ENCODE measurements at regions not wholly inside any gene's neighbourhood (a gene's known extent, or its start where the extent isn't known, plus 50 kb on each side); places are given as distances from the start of the nearest gene placed in this dataset.
A peak's percentile ranks its signal among the peaks of the same experiment; 100 is the strongest.

DNA sequence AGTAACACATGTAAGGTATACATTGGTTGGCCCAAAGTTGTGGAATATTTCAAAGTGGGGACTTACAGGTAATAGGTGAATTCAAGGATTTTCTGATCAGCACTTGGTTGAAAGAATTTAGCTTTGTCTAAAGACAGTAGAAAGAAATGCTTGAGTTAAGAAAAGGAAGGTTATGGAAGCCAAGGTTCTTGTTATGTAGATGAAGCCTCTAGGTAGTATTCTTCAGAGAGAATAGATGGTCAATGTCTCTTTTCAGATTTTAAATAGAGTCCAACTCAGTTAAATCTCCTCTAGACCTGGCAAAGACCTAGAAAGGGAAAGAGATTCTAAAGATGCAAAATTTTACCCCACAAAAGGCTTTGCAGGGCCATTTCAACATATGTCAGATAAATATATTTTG lies 157.4 kb downstream of the ANKRD30B start:
- Histone ChIP-seq H3K4me3 (no peak overlapping the region), H3K9me3 (no peaks in the 10 kb centered on the region)
- no peak for ATAC-seq

DNA sequence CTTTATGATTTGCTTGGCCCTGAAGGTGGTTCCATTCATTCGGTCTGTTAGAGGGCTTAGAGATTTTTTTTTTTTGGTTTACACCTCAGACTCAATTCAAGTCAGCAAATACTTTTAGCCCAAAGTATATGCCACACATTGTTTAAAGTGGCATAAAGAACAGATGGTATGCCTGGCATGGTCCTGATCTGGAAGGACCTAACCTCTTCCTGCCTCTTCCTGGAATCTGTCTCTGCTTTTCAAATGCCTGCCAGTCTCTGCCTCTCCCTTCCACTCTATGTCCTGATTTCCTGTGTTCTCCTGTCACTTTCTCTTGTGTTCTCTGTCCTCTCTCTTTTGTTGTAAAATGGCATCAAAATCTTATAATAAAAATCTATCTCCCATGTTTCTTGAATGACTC lies 158.0 kb downstream of the ANKRD30B start:
- no peak for DNase-seq
- no peaks in the 10 kb centered on the region for H3K9me3 ChIP-seq
- no peaks in the 10 kb centered on the region for H3K36me3 ChIP-seq (ENCODE audit: low read depth)
- no peak overlapping the region for H3K4me3 ChIP-seq
- peak; percentile 60 for ATAC-seq
- H3K4me1 ChIP-seq (ENCODE audit: low read depth), result no peaks in the 10 kb centered on the region
- intact Hi-C loops (cut with DNase I, micrococcal nuclease), result no loop called here
- TF ChIP-seq, protein P1, sequence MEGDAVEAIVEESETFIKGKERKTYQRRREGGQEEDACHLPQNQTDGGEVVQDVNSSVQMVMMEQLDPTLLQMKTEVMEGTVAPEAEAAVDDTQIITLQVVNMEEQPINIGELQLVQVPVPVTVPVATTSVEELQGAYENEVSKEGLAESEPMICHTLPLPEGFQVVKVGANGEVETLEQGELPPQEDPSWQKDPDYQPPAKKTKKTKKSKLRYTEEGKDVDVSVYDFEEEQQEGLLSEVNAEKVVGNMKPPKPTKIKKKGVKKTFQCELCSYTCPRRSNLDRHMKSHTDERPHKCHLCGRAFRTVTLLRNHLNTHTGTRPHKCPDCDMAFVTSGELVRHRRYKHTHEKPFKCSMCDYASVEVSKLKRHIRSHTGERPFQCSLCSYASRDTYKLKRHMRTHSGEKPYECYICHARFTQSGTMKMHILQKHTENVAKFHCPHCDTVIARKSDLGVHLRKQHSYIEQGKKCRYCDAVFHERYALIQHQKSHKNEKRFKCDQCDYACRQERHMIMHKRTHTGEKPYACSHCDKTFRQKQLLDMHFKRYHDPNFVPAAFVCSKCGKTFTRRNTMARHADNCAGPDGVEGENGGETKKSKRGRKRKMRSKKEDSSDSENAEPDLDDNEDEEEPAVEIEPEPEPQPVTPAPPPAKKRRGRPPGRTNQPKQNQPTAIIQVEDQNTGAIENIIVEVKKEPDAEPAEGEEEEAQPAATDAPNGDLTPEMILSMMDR (IDR thresholded peaks at IDR 0.05), result no peak

More for the DNA sequence above, 157.4 kb downstream of the ANKRD30B start:
- TF ChIP-seq, protein P1 (IDR thresholded peaks at IDR 0.05), result no peak
- DNase-seq, result no peak
- no peaks in the 10 kb centered on the region for H3K36me3 ChIP-seq (ENCODE audit: low read depth)
- intact Hi-C loops (cut with DNase I, micrococcal nuclease), result no loop called here
- no peaks in the 10 kb centered on the region for H3K4me1 ChIP-seq (ENCODE audit: low read depth)

DNA sequence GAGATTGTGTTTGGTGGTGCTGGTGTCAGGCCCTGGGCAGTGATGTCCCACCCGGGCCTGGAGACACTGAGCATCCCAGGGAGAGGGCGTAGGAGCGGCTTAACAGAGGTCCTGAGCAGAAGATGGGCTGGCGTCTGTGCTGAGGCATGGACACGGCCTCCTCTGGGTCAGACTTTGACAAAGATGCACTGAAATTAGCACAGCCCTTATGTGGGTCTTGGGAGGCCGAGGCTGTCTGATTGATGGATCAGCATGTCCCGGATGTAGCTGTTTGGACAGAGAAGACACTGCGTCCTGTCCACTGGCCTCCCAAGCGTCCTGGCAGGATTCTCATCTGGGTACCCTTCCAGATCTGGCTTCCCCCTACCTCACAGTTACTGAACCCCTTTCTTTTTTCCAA lies 159.4 kb downstream of the ANKRD30B start:
- DNase-seq, result no peak
- Histone ChIP-seq H3K4me3 (no peak overlapping the region), H3K4me1 (ENCODE audit: low read depth) (no peaks in the 10 kb centered on the region), H3K36me3 (ENCODE audit: low read depth) (no peaks in the 10 kb centered on the region), H3K9me3 (no peaks in the 10 kb centered on the region)
- no peak for ATAC-seq
- intact Hi-C loops (cut with DNase I, micrococcal nuclease), result no loop called here
- TF ChIP-seq, protein P1 (IDR thresholded peaks at IDR 0.05), result no peak

DNA sequence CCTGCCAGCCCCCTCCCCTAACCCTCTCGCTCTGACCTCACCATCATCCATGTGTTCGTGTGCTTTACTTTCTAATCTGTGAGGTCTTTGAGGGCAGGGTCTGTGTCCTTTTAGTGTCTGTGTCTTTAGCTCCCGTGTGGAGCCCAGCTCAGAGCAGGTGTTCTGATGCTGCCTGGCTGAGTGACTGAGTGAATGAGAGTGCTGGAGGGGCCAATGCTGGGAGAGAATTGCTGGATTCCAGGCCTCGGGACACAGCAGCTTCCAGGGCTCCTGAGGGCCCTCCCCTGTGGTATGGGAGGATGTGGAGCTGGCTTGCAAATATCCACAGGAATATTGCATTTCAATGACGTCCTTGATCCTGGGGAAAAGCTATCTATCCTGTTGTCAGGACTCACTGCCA lies 160.6 kb downstream of the ANKRD30B start:
- H3K9me3 ChIP-seq, result no peaks in the 10 kb centered on the region
- H3K4me3 ChIP-seq, result no peak overlapping the region
- no peaks in the 10 kb centered on the region for H3K4me1 ChIP-seq (ENCODE audit: low read depth)
- intact Hi-C loops (cut with DNase I, micrococcal nuclease), result no loop called here
- DNase-seq (no peak), ATAC-seq (no peak)
- H3K36me3 ChIP-seq (ENCODE audit: low read depth), result no peaks in the 10 kb centered on the region
- TF ChIP-seq, protein P1 (IDR thresholded peaks at IDR 0.05), result no peak

DNA sequence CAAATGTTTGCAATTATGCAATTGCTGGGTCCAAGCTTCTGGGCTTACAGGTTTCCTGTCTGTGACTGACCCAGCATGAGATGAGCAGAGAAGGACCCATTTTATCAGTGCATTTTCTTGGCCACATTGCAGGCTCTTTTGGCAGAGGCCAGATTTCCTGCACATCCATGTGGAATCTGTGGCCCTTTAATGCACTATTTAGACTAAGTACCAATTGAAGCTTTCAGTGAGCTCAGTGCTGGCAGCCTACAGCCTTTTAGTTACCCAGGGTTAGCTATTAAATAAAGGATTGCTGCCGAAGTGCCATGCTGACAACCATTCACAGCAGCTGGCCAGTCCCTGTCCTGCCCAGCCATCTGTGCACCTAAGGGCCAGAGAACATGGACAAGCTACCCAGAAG lies 165.0 kb downstream of the ANKRD30B start:
- intact Hi-C loops (cut with DNase I, micrococcal nuclease), result no loop called here
- H3K36me3 ChIP-seq (ENCODE audit: low read depth), result no peaks in the 10 kb centered on the region
- ATAC-seq, result no peak

More for the DNA sequence above, 165.0 kb downstream of the ANKRD30B start:
- TF ChIP-seq, protein P1 (IDR thresholded peaks at IDR 0.05), result no peak
- H3K4me1 ChIP-seq (ENCODE audit: low read depth), result no peaks in the 10 kb centered on the region
- H3K4me3 ChIP-seq, result no peak overlapping the region
- no peaks in the 10 kb centered on the region for H3K9me3 ChIP-seq
- no peak for DNase-seq

Data from mucosa of descending colon (tissue), 3 donors.